GM19023 (cell line): ENCODE measurements at regions not wholly inside any gene's neighbourhood (a gene's known extent, or its start where the extent isn't known, plus 50 kb on each side); places are given as distances from the start of the nearest gene placed in this dataset.
"Not testable (repeated sequence)": the region's sequence is repeated elsewhere in the genome, so short reads cannot be mapped to it uniquely, and the experiment has no call there.

Experiments
- ATAC-seq: cut with Tn5 transposase; IDR thresholded peaks from one replicate; pipeline ENCODE4 v1.9.1; 2021; ENCODE audit warnings: mild to moderate bottlenecking, moderate library complexity; ENCODE audit not compliant: unreplicated experiment

DNA sequence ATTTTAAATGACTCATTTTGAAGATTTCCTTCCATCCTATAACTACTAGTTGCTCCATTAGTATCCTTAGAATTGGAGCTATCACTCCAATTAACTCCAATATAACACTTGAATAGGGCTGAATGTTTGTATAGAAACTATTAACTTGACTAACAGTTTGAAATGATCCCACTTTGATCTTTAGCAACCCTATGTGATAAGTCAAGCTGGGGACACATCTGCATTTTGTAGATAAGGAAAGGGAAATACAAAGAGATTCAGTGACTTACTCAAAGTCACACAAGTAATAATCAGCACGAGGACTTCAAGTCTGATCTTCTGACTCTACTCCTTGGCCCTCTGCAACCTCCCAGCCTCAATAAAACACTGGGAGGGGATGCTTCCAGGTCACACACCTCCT is 101.1 kb downstream of the TMEM215 start:
- ATAC-seq = no peak

DNA sequence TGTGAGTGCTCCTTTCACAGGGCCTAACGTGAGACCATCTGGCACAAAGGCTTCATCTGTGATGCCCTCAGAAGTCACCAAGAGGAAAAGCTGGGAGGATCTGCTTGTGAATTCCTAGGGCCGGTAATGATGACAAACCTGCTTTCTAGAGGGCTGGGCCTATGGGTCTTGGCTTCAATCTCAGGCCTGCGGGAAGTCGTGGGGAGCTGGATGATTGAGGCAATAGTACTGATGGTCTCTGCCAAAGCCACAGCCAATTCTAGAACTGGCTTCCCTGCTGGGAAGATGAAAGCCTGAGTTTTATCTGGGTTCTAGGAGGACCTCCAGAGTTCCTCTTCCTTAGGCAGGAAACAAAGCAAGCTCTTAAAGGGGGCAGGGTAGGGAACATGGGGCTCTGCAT is 102.7 kb downstream of the TMEM215 start:
- ATAC-seq = no peak

DNA sequence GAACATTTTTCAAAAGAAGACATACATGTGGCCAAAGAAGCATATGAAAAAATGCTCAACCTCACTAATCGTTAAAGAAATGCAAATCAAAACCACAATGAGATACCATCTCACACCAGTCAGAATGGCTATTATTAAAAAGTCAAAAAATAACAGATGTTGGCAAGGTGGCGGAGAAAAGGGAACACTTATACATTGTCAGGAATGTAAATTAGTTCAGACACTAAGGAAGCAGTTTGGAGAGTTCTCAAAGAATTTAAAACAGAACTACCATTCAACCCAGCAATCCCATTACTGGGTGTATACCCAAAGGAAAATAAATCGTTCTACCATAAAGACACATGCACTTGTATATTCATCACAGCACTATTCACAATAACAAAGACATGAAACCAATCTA is 106.9 kb downstream of the APTX start:
- ATAC-seq = not testable (repeated sequence)

DNA sequence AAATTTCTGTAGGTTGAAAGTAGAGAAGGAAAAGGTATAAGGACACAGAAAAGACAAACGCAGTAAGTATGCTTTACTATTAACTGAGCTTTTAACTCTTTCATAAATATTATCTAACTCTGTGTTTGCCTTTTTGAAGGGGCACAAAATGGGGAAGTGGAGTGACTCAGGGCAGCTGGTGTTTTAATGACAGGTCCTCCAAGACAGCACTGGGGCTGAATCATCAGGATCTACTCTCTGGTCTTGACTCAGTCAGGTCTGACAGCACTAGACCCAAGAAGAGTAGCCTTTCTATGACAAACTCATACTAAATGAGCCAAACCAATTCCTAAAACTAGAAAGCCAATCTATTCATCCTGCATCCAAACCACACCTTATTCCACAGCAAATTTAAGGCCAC is 102.2 kb downstream of the APTX start:
- no peak for ATAC-seq

DNA sequence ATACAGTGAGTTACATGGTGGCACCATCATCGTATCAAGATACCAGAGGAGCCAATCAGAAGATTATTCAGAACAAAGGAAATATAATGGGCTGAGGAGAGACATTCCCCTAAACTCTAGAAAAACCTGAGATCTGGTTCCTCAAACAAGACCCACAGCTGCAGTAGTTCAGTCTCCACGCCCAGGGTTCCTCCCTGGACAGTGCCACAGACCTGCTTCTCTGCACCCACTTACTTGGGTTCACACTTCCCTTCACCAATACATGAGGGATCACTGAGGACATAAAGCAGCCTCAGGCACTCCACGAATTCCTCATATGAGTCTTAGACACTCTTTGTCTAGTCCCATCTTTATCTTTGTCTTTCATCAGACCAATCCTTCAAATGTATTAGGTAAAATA is 101.7 kb downstream of the APTX start:
- ATAC-seq = no peak

DNA sequence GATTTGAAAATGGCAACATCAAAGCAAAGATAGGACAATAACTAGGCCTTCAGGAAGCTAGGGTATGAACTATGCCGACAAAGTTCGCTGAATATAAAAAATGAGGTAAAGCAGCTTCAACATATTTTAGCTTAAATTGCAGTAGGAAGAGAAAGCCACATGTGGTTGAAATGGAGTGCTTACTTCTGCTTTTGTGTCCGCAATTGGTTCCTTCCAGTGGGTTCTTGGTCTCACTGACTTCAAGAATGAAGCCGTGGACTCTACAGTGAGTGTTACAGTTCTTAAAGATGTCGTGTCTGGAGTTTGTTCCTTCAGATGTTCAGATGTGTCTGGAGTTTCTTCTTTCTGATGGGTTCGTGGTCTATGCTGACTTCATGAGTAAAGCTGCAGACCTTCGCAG is 95.2 kb downstream of the APTX start:
- ATAC-seq = peak; percentile 94

DNA sequence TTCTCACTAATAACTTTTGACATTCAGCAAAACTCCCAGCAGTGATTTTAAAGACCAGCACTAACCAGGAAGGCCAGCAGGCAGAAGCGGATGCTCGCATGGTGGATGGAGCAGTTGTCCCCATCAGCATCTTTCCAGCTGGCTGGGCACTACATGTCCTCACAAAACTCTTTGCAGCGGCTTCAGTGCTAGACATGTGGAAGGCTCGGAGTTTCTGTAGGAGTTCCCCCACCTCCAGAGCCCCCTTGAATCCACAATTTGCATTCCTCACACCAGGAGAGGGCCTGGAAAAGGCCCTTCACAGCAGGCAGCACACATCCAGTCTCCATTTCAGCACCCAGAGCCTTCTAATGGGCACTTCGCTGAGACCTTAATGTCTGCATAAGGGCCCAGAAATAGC is 85.6 kb downstream of the APTX start:
- ATAC-seq = no peak

DNA sequence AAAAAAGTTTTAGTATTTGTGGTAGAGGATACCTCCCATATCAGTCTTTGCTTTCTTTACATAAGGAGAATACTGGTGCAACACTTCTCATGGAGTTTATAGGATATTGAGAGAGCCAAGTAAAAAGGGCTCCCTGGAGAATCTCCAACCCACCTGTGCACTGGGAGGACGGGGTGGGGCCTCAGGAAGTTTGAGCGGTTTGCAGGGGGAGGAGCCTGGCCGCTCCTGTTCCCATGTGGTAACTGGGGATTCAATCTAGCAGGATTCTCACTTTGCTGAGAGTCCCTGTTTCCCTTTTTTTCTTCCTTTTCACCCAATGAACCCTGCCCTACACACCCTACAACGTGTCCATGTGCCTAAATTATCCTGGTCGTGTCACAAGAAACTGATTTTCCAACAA is 82.8 kb downstream of the APTX start:
- ATAC-seq = no peak
